ENCODE measurements at regions not wholly inside any gene's neighbourhood (a gene's known extent, or its start where the extent isn't known, plus 50 kb on each side); places are given as distances from the start of the nearest gene placed in this dataset.

- no peak for DNase-seq (ENCODE audit: low read depth)
These were observed 340.5 kb downstream of the PIK3R1 start for GRCh38 chr5:68555907-68556681.

GRCh38 chr5:68557162-68557936, 341.8 kb downstream of the PIK3R1 start:
- no peak for DNase-seq (ENCODE audit: low read depth)

GRCh38 chr5:68562308-68562707, 346.8 kb downstream of the PIK3R1 start:
- DNase-seq (ENCODE audit: low read depth), result peak; percentile 49

- peak; percentile 88 for DNase-seq (ENCODE audit: low read depth)
These were observed 349.9 kb downstream of the PIK3R1 start for GRCh38 chr5:68565427-68565826.

GRCh38 chr5:68576805-68577204, 361.2 kb downstream of the PIK3R1 start:
- DNase-seq (ENCODE audit: low read depth), result no peak

GRCh38 chr5:68582284-68582683, 366.7 kb downstream of the PIK3R1 start:
- no peak for DNase-seq (ENCODE audit: low read depth)

- no peak for DNase-seq (ENCODE audit: low read depth)
These were observed 371.6 kb downstream of the PIK3R1 start for GRCh38 chr5:68587171-68587570.

- no peak for DNase-seq (ENCODE audit: low read depth)
These were observed 376.3 kb downstream of the PIK3R1 start for GRCh38 chr5:68591850-68592249.

- DNase-seq (ENCODE audit: low read depth), result no peak
These were observed 376.8 kb downstream of the PIK3R1 start for GRCh38 chr5:68592351-68592750.

GRCh38 chr5:68593211-68593671, 377.7 kb downstream of the PIK3R1 start:
- DNase-seq (ENCODE audit: low read depth), result no peak

- no peak for DNase-seq (ENCODE audit: low read depth)
These were observed 397.4 kb downstream of the PIK3R1 start for GRCh38 chr5:68612972-68613371.

- no peak for DNase-seq (ENCODE audit: low read depth)
These were observed 402.9 kb downstream of the PIK3R1 start for GRCh38 chr5:68618501-68618900.

GRCh38 chr5:68627001-68627400, 411.4 kb downstream of the PIK3R1 start:
- no peak for DNase-seq (ENCODE audit: low read depth)

GRCh38 chr5:68628082-68628814, 412.7 kb downstream of the PIK3R1 start:
- no peak for DNase-seq (ENCODE audit: low read depth)

- no peak for DNase-seq (ENCODE audit: low read depth)
These were observed 414.8 kb downstream of the PIK3R1 start for GRCh38 chr5:68630354-68630753.

GRCh38 chr5:68631884-68632283, 416.3 kb downstream of the PIK3R1 start:
- no peak for DNase-seq (ENCODE audit: low read depth)

GRCh38 chr5:68641211-68641610, 425.7 kb downstream of the PIK3R1 start:
- no peak for DNase-seq (ENCODE audit: low read depth)

GRCh38 chr5:68643064-68643463, 427.5 kb downstream of the PIK3R1 start:
- DNase-seq (ENCODE audit: low read depth), result no peak

GRCh38 chr5:68644971-68645370, 429.4 kb downstream of the PIK3R1 start:
- no peak for DNase-seq (ENCODE audit: low read depth)

GRCh38 chr5:68646144-68646543, 430.6 kb downstream of the PIK3R1 start:
- peak; percentile 6 for DNase-seq (ENCODE audit: low read depth)

GRCh38 chr5:68647743-68648142, 432.2 kb downstream of the PIK3R1 start:
- DNase-seq (ENCODE audit: low read depth), result no peak

All from myocyte (in vitro differentiated cells).